MM.1S (cell line): ENCODE measurements at regions not wholly inside any gene's neighbourhood (a gene's known extent, or its start where the extent isn't known, plus 50 kb on each side); places are given as distances from the start of the nearest gene placed in this dataset.

Experiments used
- EZH2 ChIP-seq: fragments of 300-600 bp; sonication (generic); optimal IDR thresholded peaks from 2 replicates; pipeline ENCODE3; 2017; ENCODE audit warnings: low read depth, mild to moderate bottlenecking, antibody characterized with exemption, low read length, mixed read lengths
- EZH2phosphoT487 ChIP-seq: fragments of 300-600 bp; sonication (generic); IDR thresholded peaks from 2 replicates; pipeline ENCODE4 v1.6.1; 2018; ENCODE audit warnings: antibody characterized with exemption, low read length
- TF ChIP-seq, protein P1 (sequence below): fragments of 300-600 bp; sonication (generic); IDR thresholded peaks from 2 replicates; pipeline ENCODE4 v1.5.1; 2016; ENCODE audit warnings: antibody characterized with exemption, low read length, mixed read lengths

DNA sequence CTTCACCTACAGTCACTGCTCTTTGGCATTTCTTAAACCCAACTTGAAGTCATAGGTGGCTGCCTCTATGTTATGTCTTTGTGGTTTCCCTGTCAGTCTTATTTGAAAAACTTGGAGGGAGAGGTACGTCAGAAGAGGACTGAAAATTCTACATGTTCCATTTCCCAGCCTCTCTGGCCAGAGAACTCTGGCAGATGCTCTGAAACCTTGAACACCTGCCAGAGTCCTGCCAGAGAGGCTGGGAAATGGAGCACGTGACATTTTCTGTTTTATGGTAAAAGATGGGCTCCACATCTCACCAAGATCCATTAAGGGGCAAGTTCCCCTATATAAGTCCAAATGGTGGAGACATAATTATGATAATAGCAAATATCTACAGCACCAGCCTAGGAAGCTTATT lies 99.5 kb downstream of the MAFB start:
- TF ChIP-seq EZH2 = no peak
- TF ChIP-seq, protein P1, sequence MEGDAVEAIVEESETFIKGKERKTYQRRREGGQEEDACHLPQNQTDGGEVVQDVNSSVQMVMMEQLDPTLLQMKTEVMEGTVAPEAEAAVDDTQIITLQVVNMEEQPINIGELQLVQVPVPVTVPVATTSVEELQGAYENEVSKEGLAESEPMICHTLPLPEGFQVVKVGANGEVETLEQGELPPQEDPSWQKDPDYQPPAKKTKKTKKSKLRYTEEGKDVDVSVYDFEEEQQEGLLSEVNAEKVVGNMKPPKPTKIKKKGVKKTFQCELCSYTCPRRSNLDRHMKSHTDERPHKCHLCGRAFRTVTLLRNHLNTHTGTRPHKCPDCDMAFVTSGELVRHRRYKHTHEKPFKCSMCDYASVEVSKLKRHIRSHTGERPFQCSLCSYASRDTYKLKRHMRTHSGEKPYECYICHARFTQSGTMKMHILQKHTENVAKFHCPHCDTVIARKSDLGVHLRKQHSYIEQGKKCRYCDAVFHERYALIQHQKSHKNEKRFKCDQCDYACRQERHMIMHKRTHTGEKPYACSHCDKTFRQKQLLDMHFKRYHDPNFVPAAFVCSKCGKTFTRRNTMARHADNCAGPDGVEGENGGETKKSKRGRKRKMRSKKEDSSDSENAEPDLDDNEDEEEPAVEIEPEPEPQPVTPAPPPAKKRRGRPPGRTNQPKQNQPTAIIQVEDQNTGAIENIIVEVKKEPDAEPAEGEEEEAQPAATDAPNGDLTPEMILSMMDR = no peak
- TF ChIP-seq EZH2phosphoT487 = no peak
